Panc1 (cell line): ENCODE measurements at regions not wholly inside any gene's neighbourhood (a gene's known extent, or its start where the extent isn't known, plus 50 kb on each side); places are given as distances from the start of the nearest gene placed in this dataset.

ENCODE experiments used
- ATAC-seq: fragments of 200-7000 bp; cut with Tn5 transposase; 2 replicates; pipeline ENCODE4 v1.9.1; 2020; ENCODE audit warnings: mild to moderate bottlenecking, moderate library complexity
- BruUV-seq: library from RNA; stranded (reverse); fragments of 400-500 nt; replicated peaks from 2 replicates; lab custom pipeline; 2021; lab: Mats Ljungman, UMichigan
- CTCF ChIA-PET: fragments of 300-600 bp; sonication (Branson Sonifier 250); formaldehyde crosslinking; loops from one replicate; lab custom pipeline; 2022; ENCODE audit warnings: antibody characterized with exemption; lab: Charles Lee
- POLR2A ChIA-PET: fragments of 300-600 bp; sonication (Branson Sonifier 250); formaldehyde crosslinking; loops from one replicate; lab custom pipeline; 2022; ENCODE audit warnings: antibody characterized with exemption; lab: Charles Lee
- DNase-seq: peaks from one replicate; pipeline ENCODE4 v3.0.0-alpha.2; 2010; ENCODE audit warnings: low read depth, low spot score
- H3K27ac ChIP-seq: 2 replicates; pipeline ENCODE4 v1.5.1; 2011; ENCODE audit warnings: mild to moderate bottlenecking, low read length, inconsistent platforms
- H3K27me3 ChIP-seq: fragments of 200-500 bp; sonication (Bioruptor generic); 2 replicates; pipeline ENCODE4 v1.6.0; 2014; ENCODE audit warnings: low read length, inconsistent platforms; ENCODE audit not compliant: control insufficient read depth, insufficient read depth
- H3K36me3 ChIP-seq: fragments of 200-500 bp; sonication (Bioruptor generic); 2 replicates; pipeline ENCODE4 v1.5.1; 2014; ENCODE audit warnings: inconsistent platforms, mild to moderate bottlenecking, low read length, moderate library complexity; ENCODE audit not compliant: control insufficient read depth, insufficient read depth
- H3K4me1 ChIP-seq: 2 replicates; pipeline ENCODE4 v1.5.1; 2011; ENCODE audit warnings: inconsistent platforms, mild to moderate bottlenecking, low read length, moderate library complexity; ENCODE audit not compliant: control insufficient read depth, insufficient read depth
- H3K4me3 ChIP-seq, 2 experiments: 2 replicates each; pipeline ENCODE4 v1.5.1; 2011 to 2012; ENCODE audit warnings: low read depth in 2 of 2, low read length in 2 of 2, mild to moderate bottlenecking in 2 of 2, inconsistent platforms in 1 of 2, moderate library complexity in 1 of 2
- H3K9me3 ChIP-seq: fragments of 200-500 bp; sonication (Bioruptor generic); 2 replicates; pipeline ENCODE4 v1.5.1; 2014; ENCODE audit warnings: low read depth, mild to moderate bottlenecking, inconsistent platforms, low read length, moderate library complexity; ENCODE audit not compliant: control insufficient read depth, insufficient read depth
- CTCF ChIP-seq: fragments of 450-650 bp; IDR thresholded peaks from 2 replicates; pipeline ENCODE4 v1.5.1; 2017; ENCODE audit warnings: mild to moderate bottlenecking
- POLR2AphosphoS5 ChIP-seq: IDR thresholded peaks from 2 replicates; pipeline ENCODE4 v1.6.1; 2012; ENCODE audit warnings: mild to moderate bottlenecking, low read depth, low read length, moderate library complexity
- REST ChIP-seq, 2 experiments: IDR thresholded peaks; 2 replicates each; pipeline ENCODE4 v1.6.1; 2011 to 2012; ENCODE audit warnings: low read depth in 2 of 2, control low read depth in 1 of 2, low read length in 1 of 2, mild to moderate bottlenecking in 1 of 2, moderate library complexity in 1 of 2; ENCODE audit not compliant: insufficient read depth in 1 of 2
- SIN3A ChIP-seq: IDR thresholded peaks from 2 replicates; pipeline ENCODE4 v1.6.1; 2012; ENCODE audit warnings: low read depth, mild to moderate bottlenecking, low read length, moderate library complexity, borderline replicate concordance; ENCODE audit not compliant: insufficient read depth
- TCF7L2 ChIP-seq: IDR thresholded peaks from 2 replicates; pipeline ENCODE4 v1.6.1; 2011; ENCODE audit warnings: mild to moderate bottlenecking, low read depth, low read length, inconsistent platforms
- in situ Hi-C: cut with HindIII; loops from 2 replicates; pipeline ENCODE4 v1.10.0; 2016; ENCODE audit warnings: low sequenced_read_pairs, low pct_unique_long_range_greater_than_20kb
- intact Hi-C: fragments of 100-400 bp; cut with micrococcal nuclease; formaldehyde crosslinking; loops from one replicate; pipeline ENCODE4 v1.10.0; 2022; ENCODE audit not compliant: unreplicated experiment

- ATAC-seq (no peak), DNase-seq (no peak)
- Histone ChIP-seq H3K4me3 (no peak overlapping the region), H3K27me3 (peaks cover 5% of the 10 kb centered on the region), H3K9me3 (no peaks in the 10 kb centered on the region), H3K27ac (no peak overlapping the region), H3K4me1 (no peaks in the 10 kb centered on the region), H3K36me3 (no peaks in the 10 kb centered on the region)
- POLR2A ChIA-PET, result no interaction called here
- no peak for TF ChIP-seq CTCF
- CTCF ChIA-PET, result interaction anchor here (0.7 kb wide), 1 partner anchor 21 kb away, joined by 3 read pairs; no protein-coding TSS in a partner anchor
- BruUV-seq, result no TSS peak
- intact Hi-C loops, result no loop called here
- in situ Hi-C loops, result no loop called here
Measured at GRCh38 chr5:61806491-61807020, 474.5 kb downstream of the ZSWIM6 start.

- DNase-seq, result no peak
- H3K36me3 ChIP-seq, result no peaks in the 10 kb centered on the region
- no peak for ATAC-seq
- BruUV-seq, result no TSS peak
- no peaks in the 10 kb centered on the region for H3K9me3 ChIP-seq
- no peak overlapping the region for H3K4me3 ChIP-seq
- H3K27me3 ChIP-seq, result peaks cover 5% of the 10 kb centered on the region
- in situ Hi-C loops, result no loop called here
- TF ChIP-seq SIN3A (no peak), TCF7L2 (no peak), CTCF (no peak), POLR2AphosphoS5 (no peak), REST (IDR thresholded peaks at IDR 0.05; ENCODE audit: insufficient read depth in 1 of 2, low read depth in 2 of 2, low read length in 1 of 2) (no peak)
- H3K4me1 ChIP-seq, result no peaks in the 10 kb centered on the region
- intact Hi-C loops, result no loop called here
- CTCF ChIA-PET, result no interaction called here
- no peak overlapping the region for H3K27ac ChIP-seq
- POLR2A ChIA-PET, result no interaction called here
Measured at GRCh38 chr5:61808091-61808490, 476.0 kb downstream of the ZSWIM6 start.
